NCI-H460 (cell line): ENCODE measurements at regions not wholly inside any gene's neighbourhood (a gene's known extent, or its start where the extent isn't known, plus 50 kb on each side); places are given as distances from the start of the nearest gene placed in this dataset.

Experiments used
- DNase-seq: peaks from one replicate; pipeline ENCODE4 v3.0.0-alpha.2; 2016; ENCODE audit warnings: low read depth; ENCODE audit errors: extremely low read depth

DNA sequence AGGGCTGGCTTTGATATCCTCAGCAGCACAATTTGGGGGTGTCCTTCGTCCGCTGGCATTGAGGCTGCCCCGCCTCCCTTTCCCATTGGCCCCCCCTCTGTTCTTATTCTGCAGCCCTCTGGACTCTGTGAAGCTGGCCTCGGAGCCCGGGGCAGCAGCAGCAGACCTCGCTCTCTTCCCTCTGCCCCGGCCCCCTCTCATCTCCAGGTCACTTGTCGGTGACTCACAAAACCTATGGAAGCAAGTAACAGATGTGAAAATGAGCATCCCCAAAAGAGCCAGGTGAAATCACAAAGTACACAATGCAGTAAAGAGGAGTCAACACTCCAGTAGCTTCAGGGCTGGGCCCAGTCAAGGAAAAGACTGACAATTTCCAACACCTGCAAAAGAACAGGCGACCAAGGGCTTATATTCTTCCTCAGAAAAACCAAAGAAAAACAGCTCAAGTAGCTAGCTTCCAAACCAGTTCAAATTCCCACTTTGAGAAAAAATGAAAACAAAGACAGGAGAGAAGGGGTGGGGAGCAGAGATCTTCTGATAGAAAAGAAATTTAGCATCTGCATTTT, 97.5 kb downstream of the ZNF608 start:
- DNase-seq = no peak

DNA sequence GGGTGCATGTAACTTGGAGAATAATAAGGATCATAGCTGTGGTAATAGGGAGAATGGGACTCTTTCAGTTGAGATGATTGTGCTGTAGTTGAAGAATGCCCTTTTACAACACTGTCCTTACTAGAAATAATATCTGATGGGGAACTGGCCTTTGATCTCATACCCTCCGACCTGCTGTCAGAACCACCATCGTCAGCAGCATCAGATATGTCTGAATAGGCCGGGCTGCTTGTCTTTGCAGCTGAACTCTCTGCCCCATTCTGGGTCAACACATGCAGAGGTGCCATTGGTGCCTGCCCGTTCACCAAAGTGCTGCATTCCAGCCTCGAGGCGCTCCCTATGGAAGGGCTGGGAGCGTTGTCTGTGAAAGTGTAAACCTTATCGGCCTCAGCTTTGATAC, 99.1 kb downstream of the ZNF608 start:
- no peak for DNase-seq

DNA sequence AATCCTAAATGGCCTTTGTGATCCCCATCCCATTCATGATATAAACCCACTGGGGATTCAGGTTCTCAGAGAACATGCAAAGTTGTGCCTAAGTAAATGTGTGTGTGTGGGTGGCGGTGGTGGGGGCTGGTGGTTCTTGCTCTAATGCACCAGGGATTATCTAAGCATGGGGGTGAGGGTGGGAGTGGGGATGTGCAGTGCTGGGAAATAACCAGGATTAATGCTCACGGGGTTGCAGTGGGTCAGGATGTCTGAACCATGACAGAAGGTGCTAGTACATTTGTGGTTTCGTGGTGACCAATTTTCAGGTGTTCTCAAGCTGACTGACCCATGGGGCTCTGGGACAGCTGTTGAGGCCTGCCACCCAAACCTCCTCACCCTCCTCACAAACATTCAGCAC, 101.0 kb downstream of the ZNF608 start:
- no peak for DNase-seq

DNA sequence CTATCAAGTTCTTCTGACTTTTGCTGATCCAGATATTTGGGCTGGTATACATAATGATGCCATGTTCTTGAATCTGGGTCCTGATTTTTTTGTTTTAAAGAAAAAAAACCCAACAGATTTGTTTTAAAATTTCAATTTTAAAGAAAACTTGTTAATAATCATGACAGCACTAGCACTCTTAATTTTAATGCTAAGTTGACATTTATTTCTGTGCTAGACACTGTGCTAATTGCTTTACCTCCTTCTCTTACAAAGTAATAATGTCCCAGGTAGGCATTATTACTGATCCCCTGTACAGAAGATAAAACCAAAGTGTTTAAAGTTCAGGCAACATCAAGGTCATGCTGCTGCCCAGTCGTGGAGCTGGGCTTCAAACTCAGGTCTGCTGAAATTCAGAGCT, 101.9 kb downstream of the ZNF608 start:
- no peak for DNase-seq

DNA sequence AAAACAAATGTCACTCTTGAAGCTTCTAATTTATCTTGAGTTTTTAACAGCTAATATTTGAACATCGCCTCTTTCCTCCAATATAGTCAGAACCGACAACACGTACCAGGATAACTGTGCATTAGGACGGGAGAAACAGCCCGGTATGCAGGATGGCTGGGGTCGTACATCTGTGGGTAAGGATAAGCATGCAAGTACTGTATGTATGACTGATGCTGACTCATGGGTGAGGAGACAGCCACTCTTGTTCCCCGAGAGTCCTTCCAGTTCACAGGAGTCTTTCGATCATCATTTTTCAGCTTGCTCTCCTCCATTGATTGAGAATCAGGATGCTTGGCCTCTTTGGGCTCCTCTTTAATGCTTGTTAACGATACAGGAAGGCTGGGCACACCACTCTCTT, 102.3 kb downstream of the ZNF608 start:
- no peak for DNase-seq

DNA sequence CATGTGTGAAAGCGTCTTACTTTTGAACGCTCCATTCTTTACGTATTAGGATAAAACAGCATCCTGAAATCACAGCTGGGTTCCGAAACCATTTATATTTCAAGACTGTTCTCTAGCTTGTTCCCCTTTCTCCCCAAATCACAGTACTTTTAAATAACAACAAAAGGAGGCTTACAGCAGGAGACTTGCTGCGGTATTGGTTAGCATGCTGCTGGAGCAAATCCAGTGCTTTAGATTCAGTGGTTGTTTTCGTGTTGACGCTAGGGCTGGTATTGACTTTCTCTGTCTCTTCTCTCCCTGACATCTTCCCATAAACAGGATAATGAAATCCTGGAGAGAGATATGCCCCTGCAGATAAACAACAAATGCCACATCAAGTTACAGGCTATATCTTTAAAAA, 103.1 kb downstream of the ZNF608 start:
- DNase-seq = no peak

DNA sequence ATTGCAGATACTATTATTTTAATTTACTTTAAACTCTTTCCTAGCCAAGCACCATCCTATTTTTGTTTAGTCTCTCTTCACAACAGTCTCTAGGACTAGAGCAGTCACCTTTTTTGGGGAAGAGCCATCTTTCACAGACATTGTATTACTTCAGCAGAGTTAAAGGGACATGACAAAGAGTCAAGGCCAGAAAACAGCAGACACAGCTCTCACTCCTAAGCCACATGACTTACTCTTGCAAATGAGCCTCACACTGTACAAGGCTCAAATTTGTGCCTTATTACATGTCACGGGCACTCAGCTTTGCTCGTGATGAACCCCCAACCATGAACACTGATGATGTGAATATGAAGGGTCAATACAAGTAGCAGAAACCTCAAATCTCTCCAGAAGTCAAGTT, 104.3 kb downstream of the ZNF608 start:
- DNase-seq = no peak

DNA sequence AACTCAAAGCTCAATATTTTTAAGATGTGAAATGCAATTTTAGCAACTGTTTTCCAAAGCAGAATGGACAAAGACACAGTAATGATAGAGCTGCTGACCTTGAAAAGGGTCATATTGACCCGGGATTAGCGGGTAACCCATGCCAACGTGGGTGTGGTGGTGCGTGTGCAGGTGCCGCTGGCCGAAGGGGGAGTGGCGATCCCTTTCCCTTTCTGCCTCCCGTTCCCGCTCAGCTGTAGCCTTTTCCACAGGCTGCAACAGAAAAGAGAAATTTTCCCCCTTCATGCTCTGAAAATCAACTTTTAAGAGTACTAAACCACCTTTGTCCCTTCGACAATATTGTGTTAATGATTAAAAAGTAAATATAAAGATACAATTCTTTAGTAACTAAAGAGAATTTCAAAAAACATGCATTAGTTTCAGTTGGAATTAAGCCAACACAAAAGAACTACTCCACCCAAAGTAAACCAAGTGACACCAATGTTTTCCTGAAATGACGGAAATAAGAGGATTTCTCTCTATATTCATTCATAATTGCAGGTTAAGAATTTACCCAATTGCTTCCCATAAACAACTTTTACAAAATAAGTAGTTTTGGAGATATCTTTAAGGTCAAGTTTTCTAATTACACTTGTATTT, 105.2 kb downstream of the ZNF608 start:
- DNase-seq = no peak

DNA sequence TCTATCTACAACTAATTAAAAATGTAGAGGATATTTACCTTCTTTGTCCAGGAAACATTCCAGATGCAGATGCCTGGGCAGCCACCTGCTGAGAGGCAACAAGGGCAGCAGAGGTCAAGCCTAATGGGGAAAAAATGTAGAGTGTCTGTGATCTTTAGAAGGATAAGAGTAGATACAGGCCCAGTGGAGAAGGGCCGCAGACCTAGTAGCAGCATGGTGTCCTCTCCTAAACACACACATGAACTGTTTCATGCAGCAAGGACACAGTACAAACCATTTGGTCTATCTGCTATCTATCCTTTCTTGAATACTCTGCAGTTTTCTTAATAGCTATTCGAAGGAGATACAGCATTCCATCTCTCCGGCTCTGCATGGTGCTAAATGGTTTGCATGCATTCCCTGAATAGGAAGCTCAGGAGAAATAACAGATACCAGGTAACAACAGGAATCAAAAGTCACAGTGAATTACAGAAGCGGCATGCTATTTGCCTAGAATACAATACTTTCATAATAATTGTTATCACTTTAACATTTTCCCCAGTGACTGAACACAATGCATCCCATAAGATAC, 107.3 kb downstream of the ZNF608 start:
- no peak for DNase-seq

DNA sequence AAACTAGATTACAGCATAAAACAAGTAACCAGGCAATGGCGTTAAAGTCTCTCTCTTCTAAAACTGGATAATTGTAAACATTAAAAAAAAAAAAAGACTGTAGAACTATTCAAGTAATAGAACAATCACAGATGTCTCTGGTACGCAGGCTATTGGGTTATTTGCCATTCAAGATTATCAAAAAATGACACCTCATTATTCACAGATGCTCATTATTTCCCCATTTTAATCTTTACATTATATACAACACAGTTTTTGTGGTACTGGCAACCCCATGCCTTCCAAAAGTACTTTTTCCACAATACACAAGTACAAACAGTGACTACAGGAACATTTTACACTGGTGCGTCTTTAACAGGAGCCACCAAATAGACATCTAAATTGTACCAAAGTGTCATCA, 109.4 kb downstream of the ZNF608 start:
- no peak for DNase-seq

DNA sequence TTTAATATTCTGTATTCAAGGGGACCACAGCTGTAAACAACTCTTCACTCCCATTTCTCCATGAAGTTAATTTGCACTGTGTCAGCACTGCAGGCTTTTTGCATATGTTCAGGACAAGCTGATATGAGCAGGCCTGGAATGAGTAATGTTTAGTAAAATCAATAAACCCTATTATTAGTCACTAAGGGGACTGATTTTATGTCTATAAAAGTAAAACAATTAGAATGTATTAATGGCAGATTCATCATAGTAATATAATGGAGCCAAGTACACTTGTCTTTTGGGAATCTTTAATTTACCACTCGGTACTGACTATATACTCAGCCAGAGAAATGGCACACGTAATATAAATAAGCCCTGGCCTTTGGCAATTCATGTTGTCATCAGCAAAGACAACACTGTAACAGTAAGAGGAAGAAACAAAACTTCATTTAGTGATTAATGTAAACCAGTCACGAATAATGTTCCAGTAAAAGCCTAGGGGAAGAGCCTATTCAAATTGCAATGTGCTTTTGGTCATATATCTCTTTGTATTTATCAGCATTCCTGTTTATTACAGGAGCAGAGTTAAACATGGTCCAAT, 111.6 kb downstream of the ZNF608 start:
- no peak for DNase-seq

DNA sequence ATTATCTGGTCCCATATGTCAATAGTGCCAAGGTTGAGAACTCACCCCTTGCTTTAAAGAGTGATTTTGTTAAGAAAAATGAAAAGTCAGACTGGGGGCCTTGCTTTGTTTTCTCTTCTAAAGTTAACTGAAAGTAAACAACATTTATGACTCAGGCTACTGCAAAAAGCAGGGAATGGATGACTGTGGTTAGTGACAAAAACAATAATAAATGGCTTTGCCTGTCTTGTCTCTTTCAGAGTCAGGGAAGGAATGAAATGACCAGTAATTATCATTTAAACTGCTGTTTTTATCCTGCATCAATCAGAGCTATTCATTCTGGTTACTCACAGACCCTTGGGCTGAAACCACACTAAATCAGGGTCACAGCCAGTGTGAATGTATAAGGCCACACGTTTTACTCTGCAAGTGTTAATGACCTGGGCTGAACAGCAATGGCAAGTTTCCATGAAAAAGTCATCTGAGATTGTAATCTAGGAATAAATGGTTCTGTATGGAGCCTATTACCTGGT, 112.2 kb downstream of the ZNF608 start:
- no peak for DNase-seq

DNA sequence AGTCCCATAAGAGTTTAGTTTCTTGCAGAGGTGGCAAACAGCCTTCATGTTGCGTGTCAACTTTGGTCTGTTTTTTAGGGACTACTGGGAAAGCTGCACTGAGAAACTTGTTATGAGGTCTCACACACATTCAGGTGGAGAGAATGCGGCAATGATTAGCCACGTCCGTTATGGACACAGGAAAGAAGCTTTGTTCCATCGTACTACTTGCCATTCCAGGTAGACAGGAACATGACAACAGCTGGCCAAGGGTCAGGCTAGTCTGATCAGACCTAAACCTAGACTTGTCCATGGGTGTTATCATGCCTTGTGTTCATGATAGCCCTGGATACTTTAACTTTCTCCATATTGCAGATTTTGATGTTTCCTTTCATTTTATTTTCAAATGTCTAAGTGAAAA, 113.2 kb downstream of the ZNF608 start:
- DNase-seq = no peak

DNA sequence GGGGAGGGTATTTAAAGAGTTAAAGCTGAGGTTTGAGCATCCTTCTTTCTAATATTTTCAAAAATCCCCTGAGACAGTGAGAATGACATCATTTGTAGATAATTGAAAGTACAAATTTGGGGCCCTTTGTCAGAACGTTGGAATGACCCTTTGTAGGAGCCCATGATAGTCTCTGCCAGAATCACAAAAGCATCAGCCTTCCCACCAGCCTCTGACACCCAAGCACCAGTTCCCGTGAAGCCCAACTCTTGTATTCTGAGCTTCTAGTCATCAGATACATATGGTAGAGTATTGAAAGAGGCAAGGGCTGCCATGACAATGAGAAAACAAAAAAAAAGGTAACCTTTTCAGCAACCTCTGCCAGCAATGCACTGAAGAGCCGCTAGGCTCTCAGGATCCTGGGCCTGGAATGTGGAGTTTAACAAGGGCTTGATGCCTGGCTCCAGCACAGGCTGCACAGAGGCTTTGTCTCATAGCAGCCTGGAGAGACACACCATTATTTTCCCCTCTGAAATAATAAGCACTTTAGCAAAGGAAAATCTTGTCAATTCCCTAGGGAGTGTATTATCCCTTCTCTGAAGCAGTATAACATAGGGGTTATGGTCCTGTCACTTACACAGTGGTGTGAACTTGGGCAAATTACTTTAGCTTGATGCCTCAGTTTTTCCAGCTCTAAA, 114.4 kb downstream of the ZNF608 start:
- DNase-seq = no peak

DNA sequence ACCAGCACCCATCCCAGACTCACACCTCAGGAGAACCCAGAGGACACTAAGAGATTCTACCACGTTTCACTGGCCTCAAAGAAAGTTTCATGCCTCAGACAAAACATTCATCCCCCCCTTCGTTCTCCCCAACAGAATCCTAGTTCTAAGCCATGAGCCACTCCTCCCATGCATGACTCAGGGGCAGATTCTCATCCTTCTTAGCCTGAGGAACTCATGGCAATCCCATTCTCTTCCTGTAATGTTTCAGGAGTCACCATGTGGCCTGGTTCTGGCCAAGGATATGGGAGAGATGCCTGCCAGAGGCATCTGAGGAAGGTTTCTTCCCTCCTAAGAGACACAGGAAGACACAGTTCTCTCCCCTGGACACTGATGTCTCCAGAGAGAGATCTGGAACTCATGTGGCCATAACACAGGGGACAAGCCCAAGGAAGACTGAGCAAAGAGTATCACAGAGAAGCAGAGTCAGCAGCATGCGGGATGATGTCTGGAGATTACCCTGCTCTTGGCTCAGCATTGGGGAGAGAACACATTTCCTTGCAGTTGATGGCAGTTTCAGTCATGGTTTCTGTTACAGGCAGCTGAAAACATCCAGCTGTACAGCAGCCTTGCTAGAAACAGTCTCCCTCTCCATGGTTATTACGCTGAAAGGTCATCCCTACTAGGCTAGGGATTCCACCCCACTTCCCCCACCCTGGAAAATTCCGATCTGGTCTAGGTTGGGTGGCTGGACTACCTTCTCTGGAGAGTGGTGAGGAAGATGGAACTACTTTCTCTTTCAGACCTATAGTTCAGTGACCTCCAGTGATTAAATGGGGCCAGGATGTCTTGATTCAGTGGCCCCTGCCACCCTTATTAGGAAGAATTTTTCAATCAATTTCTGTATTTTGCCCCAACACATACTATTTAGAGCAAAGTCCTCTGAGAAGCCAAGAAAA, 115.4 kb downstream of the ZNF608 start:
- no peak for DNase-seq

DNA sequence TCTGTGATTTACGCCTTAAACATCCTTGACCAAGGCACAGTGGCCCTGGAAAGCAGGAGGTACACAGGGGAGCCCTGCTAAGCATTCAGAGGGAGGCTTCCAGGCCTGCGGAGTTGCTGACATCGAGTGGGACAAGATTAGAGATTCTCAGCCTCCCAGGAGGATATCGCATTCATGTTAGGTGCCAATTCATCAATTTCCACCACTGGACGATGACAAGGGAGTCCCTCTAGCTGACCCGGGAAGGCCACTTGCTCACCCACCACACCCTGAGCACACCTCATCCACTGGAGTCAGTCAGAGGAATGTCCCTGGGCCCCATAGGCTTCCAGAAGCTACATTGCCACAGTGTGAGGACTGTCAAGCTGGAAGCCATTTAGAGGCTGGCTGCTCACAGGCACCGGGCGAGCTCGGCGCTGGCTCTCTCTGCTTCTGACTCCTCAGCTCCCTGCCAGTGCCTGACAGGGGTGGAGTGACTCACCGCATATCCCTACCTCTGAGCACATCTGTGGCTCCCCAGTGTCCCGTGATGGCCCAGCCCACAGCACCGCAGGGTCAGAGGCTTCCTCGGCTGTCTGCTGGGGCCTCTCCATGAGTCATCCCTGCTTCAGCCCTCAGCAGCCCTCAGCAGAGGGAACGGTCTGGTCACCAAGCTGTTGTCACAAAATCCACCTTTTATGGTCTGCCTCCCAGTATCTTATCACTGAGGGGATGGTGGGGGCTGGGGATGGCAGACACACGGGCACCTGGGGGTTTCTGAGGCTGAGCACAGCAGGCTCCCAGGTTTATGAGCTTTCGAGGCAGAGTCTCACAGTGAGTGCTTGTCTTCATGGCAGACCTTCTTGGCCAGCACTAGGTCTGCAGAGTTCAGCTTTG, 117.5 kb downstream of the ZNF608 start:
- no peak for DNase-seq

DNA sequence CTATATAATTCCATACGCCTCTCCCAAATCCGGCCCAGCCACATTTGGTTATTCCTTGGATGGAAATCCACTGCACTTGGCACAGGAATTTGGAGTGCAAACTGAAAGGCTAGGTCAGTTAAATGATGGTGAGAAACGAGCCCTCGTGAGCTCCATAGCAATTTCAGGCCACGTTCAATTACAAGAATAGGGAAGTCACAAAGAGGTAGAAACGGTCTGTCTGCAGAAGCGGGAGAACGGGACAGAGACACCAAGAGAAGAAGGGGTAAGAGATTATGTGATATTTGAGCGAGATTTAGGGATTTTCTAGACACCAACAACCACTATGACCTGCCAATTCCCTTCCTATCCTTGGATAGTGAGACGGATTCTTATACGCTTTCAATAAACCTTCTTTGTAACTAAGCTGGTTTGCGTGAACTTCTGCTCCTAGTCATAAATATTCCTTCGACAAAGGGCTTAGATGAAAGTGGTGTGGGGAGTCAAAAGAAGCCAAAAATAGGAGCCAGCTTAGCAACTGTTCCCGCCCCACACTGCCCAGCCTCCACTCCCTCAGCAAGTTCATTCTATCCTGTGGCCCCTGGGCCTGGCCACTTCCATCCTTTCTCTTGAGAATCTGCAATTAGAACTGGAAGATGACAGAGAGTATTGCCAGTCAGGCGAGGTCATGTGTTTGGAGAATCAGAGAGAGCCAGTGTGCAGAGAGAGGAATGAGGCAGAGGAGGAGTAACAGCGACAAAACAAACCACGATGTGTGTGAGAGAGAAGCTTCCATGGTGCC, 118.4 kb downstream of the ZNF608 start:
- no peak for DNase-seq

DNA sequence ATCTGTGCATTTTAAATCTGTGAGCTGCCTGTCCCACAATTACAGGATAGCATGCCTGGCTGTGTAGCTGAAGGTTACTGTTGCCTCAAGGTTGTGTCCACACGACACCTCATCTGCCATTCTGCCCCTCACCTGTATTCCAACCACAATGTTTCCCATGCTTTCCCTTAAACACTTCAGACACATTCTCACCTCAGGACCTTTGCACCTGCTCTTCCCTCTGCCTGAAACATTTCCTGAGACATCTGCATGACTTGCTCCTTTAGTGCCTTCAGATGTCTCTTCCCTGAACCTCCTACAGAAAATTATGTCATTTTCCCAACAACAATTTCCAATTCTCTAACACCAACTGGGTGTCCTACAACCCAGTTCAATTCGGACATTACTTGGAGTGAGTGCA, 120.4 kb downstream of the ZNF608 start:
- DNase-seq = no peak

DNA sequence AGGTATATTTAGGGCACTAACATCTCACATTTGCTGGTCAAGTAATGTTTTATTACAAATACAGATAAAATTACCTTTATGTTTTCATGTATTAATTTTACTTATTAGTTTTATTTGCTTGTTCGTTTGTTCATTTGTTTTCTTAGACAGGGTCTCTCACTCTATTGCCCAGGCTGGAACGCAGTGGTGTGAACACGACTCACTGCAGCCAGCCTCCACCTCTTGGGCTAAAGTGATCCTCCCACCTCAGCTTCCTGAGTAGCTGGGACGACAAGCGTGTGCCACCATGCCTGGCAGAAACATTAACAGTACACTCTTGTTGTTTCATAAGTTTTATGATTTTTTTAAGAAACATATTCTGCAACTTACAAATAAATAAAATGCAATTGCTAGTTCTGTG, 123.2 kb downstream of the ZNF608 start:
- DNase-seq = no peak
